ENCODE measurements at regions not wholly inside any gene's neighbourhood (a gene's known extent, or its start where the extent isn't known, plus 50 kb on each side); places are given as distances from the start of the nearest gene placed in this dataset.
A peak's percentile ranks its signal among the peaks of the same experiment; 100 is the strongest.
"Not testable (repeated sequence)": the region's sequence is repeated elsewhere in the genome, so short reads cannot be mapped to it uniquely, and the experiment has no call there.

GRCh38 chr3:164927728-164928127 is 150.6 kb downstream of the SI start:
- no peak for DNase-seq

DNA sequence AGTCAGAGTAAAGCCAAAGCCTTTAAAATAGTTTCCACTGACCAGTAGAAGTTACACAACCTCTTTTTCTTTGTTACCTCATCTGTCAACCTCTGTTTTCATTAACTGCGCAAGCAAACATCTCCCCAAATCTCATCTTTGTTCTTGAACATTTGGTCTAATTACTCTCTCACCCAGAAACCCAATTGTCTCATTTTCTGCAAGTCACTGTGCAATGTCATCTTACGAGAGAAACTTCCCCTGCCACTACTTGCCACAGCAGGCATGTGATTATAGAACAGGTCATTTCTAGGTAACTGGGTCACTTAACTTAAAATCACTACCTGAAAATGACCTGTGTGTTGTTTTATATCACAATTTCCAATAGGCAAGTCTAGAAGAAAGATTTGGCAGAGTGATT is 159.4 kb downstream of the SI start:
- no peak for DNase-seq

DNA sequence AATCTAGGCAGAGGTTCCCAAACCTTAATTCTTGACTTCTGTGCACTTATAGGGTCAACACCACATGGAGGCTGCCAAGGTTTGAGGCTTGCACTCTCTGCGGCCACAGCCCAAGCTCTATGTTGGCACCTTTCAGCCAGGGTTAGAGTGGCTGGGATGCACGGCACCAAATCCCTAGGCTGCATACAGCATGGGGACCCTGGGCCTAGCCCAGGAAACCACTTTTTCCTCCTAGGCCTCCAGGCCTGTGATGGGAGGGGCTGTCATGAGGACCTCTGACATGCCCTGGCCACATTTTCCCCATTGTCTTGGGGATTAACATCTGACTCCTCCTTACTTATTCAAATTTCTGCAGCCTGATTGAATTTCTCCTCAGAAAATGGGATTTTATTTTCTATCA is 165.4 kb downstream of the SI start:
- no peak for DNase-seq

DNA sequence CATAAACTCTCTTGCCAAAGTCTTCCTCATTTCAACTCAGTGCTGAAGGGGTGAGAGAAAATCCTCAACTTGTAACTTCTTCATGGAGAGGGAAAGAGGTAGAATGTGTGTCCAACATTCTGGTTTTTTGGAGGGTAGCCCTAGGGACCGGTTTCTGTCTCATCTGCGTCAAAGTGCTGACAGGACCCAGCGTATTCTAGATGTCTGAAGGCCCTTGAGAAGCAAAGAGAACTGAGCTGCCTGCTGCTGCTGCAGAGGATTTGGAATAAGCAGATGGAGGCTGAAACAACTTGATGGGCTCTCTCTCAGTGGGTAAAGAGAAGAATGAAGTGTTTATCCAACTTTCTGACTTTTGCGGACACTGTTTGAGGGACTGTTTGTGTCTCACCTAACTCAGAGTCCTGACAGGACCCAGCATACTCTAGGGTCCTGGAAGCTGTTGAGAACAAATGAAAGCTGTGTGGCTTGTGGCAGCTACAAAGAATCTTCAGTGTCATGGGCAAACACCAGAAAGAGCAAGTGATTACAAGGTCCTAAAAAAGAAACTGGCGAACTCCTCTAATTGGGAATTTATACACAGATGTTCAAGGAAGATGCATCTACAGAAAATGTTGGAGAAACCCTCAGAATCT is 174.4 kb downstream of the SI start:
- DNase-seq = no peak

GRCh38 chr3:164897342-164897741 is 181.0 kb downstream of the SI start:
- peak; percentile 24 for DNase-seq

DNA sequence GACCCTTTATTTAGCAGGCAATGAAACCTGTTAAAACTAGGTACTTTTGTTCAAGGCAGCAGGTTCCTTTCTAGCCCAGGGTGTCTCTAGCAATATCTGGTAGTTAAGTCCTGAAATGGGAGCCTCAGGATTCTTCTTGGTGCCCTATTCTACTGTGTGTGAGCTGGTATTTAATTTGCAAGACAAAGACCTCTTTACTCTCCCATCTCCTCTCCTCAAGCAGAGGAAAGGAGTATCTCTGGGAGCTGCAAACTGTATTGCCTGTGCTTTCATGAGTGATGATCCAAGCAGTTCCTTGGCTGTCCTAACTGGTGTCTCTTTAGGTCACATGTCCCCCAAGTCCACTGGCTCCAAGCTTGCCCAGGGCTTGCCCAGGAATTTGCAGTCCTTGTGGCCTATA is 188.2 kb downstream of the SI start:
- no peak for DNase-seq

GRCh38 chr3:164883171-164883570 is 195.1 kb downstream of the SI start:
- DNase-seq = no peak

- DNase-seq = no peak
Observed at GRCh38 chr3:164879201-164879600, 199.1 kb downstream of the SI start.

DNA sequence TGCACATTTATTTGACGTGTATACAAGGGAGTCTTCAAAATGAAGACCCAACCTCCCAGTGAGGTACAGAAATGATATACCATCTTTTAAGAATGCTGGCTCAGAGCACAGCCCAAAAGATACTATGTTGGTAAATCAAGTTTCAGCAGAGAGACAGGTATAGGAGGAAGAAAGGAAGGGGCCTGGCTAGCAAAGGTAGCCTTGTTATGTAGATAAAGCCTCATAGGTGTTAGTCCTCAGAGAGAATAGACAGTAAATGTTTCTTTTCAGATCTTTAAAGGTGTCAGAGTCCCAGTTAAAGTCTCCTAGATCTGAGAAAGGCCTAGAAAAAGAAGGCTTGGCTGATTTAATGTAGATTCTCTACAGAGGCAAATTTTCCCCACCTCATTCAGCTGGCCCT is 213.8 kb downstream of the SI start:
- no peak for DNase-seq

GRCh38 chr3:164852866-164853265 is 225.4 kb downstream of the SI start:
- no peak for DNase-seq

DNA sequence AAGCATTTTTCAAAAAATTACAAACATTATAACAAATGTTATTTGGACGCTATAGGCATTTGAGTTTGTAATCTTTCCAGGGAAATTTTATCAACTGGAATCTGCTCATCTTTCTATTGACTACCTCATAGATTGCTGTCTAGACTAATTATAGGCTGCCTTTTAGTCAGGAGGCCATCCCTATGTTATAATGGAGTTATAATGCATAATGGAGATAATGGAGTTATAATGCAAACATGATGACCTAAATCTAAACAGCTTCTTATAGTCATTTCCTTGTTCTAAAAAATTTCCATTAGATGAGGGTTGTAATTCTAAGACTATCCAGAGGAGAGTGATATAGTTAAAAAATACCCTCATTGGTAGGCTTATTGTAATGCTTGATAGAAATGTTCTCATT is 226.4 kb downstream of the SI start:
- DNase-seq = no peak

- no peak for DNase-seq
Observed at GRCh38 chr3:164851204-164851603, 227.1 kb downstream of the SI start.

- DNase-seq = no peak
Observed at GRCh38 chr3:164848923-164849322, 229.4 kb downstream of the SI start.

DNA sequence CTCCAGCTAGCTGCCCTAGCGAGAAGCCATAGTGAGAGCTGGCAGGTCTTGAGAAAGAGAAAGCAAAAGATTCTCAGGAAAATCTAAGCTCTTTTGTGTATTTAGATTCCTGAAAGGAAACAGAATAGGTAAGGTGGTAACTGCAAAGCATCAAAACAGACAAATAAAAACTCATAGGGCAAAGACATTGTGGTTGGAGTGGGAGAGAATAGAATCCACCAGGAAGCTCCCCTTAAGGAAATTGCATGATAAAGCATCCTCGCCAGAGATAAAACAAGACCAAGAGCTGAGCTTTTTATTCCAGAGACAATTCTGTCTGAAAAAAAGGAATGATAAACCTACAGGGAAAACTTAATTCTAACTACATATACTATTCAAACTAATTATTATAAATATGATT is 232.6 kb downstream of the SI start:
- DNase-seq = no peak

GRCh38 chr3:164832216-164832615 is 246.1 kb downstream of the SI start:
- no peak for DNase-seq

- no peak for DNase-seq
Observed at GRCh38 chr3:164818318-164818717, 260.0 kb downstream of the SI start.

- no peak for DNase-seq
Observed at GRCh38 chr3:164814106-164814505, 264.2 kb downstream of the SI start.

DNA sequence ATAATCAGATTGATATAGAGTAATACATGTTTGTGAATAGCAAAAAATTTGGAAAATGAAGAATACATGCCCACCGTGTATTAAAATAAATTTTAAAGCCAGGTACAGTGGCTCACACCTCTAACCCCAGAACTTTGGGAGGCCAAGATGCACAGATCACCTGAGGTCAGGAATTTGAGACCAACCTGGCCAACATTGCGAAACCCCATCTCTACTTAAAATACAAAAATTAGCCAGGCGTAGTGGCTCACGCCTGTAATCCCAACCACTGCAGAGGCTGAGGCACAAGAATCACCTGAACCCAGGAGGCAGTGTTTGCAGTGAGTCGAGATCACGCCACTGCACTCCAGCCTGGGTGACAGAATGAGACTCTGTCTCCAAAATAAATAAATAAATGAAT is 266.3 kb downstream of the SI start:
- no peak for DNase-seq

GRCh38 chr3:164806188-164806587 is 272.1 kb downstream of the SI start:
- no peak for DNase-seq

DNA sequence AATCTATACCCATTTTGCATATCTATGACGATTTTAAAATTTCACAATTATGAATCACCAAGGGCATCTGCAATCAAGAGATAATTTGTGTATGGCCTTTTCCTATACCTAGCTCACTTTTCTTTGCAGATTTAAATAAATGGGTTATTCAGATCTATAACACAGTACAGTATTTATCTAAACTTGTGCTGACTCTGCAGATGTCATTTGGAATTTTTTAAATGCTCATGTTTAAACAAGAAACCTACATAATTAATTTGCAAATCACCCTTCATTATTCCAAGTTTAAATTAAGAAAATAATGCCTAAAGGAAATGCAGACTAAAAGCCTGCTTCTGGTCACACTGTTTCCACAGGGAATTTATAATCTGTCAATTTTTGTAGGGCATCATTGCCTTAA is 284.2 kb downstream of the SI start:
- DNase-seq = no peak

DNA sequence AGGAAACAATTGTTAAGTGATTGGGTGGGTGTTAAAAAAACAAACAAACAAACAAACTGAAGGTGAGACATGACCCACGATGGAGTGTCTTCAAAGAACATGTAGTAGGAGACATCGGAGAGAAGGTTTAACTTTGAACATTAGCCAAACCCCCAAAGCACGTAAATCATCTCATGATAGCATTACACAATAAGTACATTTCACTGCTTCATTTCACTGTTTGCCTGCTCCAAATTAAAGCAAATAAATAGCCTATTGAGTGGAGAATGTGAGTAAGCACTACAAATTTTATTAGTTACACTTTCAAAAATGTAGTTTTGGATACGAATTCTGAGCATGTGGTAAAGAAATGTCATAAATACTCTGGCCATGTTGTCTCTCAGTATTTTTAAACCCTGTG is 287.0 kb downstream of the SI start:
- no peak for DNase-seq

- not testable (repeated sequence) for DNase-seq
Observed at GRCh38 chr3:164784407-164784806, 293.9 kb downstream of the SI start.

- DNase-seq = no peak
Observed at GRCh38 chr3:164781755-164782154, 296.5 kb downstream of the SI start.

- DNase-seq = peak; percentile 61
Observed at GRCh38 chr3:164779816-164780215, 298.5 kb downstream of the SI start.

- DNase-seq = no peak
Observed at GRCh38 chr3:164752812-164753211, 325.5 kb downstream of the SI start.

DNA sequence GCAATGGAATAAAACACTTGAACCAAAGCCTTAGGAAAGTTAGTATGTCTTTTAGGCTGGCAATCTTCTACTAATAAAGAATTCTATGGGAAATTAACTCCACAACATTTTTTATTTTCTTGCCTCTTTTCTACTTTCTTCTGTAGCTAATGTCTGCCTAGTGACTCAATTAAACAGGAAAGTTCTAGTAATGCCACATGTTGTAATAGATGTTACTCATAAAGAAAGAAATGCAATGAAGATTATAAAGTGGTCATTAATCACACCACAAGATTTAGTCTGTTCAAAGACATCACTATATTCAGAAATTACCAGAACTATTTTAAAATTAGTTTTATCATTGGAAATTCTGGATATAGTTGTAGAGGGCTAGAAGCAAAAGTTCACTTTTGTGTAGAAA is 329.7 kb downstream of the SI start:
- no peak for DNase-seq
